ENCODE measurements at regions not wholly inside any gene's neighbourhood (a gene's known extent, or its start where the extent isn't known, plus 50 kb on each side); places are given as distances from the start of the nearest gene placed in this dataset.

GRCh38 chr18:38076346-38077070 lies 510.9 kb upstream of the CELF4 start:
- TF ChIP-seq CTCF (conservative IDR thresholded peaks at IDR 0.05), result no peak
- H3K27ac ChIP-seq, result no peak overlapping the region

GRCh38 chr18:38074298-38074876 lies 508.8 kb upstream of the CELF4 start:
- no peak for TF ChIP-seq CTCF (conservative IDR thresholded peaks at IDR 0.05)
- H3K27ac ChIP-seq, result no peak overlapping the region

GRCh38 chr18:38067821-38068220 lies 502.2 kb upstream of the CELF4 start:
- no peak for TF ChIP-seq CTCF (conservative IDR thresholded peaks at IDR 0.05)
- H3K27ac ChIP-seq, result no peak overlapping the region

- H3K27ac ChIP-seq, result no peak overlapping the region
These were observed 501.5 kb upstream of the CELF4 start for GRCh38 chr18:38067086-38067485.

GRCh38 chr18:38052879-38053590 lies 487.4 kb upstream of the CELF4 start:
- TF ChIP-seq CTCF (conservative IDR thresholded peaks at IDR 0.05), result no peak
- H3K27ac ChIP-seq, result no peak overlapping the region

More at GRCh38 chr18:38067086-38067485, 501.5 kb upstream of the CELF4 start:
- TF ChIP-seq CTCF (conservative IDR thresholded peaks at IDR 0.05), result no peak

GRCh38 chr18:38047820-38048219 lies 482.2 kb upstream of the CELF4 start:
- no peak overlapping the region for H3K27ac ChIP-seq
- TF ChIP-seq CTCF (conservative IDR thresholded peaks at IDR 0.05), result peak; percentile 34

- H3K27ac ChIP-seq, result no peak overlapping the region
- TF ChIP-seq CTCF (conservative IDR thresholded peaks at IDR 0.05), result no peak
These were observed 481.1 kb upstream of the CELF4 start for GRCh38 chr18:38046651-38047050.

All from VCaP (cell line).